ENCODE measurements at regions not wholly inside any gene's neighbourhood (a gene's known extent, or its start where the extent isn't known, plus 50 kb on each side); places are given as distances from the start of the nearest gene placed in this dataset.
"Not testable (repeated sequence)": the region's sequence is repeated elsewhere in the genome, so short reads cannot be mapped to it uniquely, and the experiment has no call there.

- no peak for DNase-seq
These were observed 1053.9 kb downstream of the UQCRFS1 start for GRCh38 chr19:28159065-28159464.

- no peak for DNase-seq
These were observed 1057.7 kb downstream of the UQCRFS1 start for GRCh38 chr19:28155265-28155664.

GRCh38 chr19:28154077-28154476, 1058.9 kb downstream of the UQCRFS1 start:
- no peak for DNase-seq

- DNase-seq: no peak
These were observed 1059.8 kb downstream of the UQCRFS1 start for GRCh38 chr19:28153123-28153522.

GRCh38 chr19:28152195-28152594, 1060.8 kb downstream of the UQCRFS1 start:
- DNase-seq: no peak

GRCh38 chr19:28150129-28150528, 1062.8 kb downstream of the UQCRFS1 start:
- no peak for DNase-seq

- DNase-seq: no peak
These were observed 1064.4 kb downstream of the UQCRFS1 start for GRCh38 chr19:28148554-28148953.

GRCh38 chr19:28142258-28142657, 1070.7 kb downstream of the UQCRFS1 start:
- DNase-seq: no peak

GRCh38 chr19:28140201-28140600, 1072.8 kb downstream of the UQCRFS1 start:
- DNase-seq: no peak

GRCh38 chr19:28137772-28138171, 1075.2 kb downstream of the UQCRFS1 start:
- DNase-seq: no peak

- DNase-seq: no peak
These were observed 1076.2 kb downstream of the UQCRFS1 start for GRCh38 chr19:28136796-28137195.

- DNase-seq: no peak
These were observed 1077.1 kb downstream of the UQCRFS1 start for GRCh38 chr19:28135825-28136224.

- no peak for DNase-seq
These were observed 1078.6 kb downstream of the UQCRFS1 start for GRCh38 chr19:28134311-28134710.

- DNase-seq: not testable (repeated sequence)
These were observed 1082.1 kb downstream of the UQCRFS1 start for GRCh38 chr19:28130881-28131280.

GRCh38 chr19:28130066-28130511, 1082.9 kb downstream of the UQCRFS1 start:
- no peak for DNase-seq

- no peak for DNase-seq
These were observed 1084.6 kb downstream of the UQCRFS1 start for GRCh38 chr19:28128341-28128740.

- no peak for DNase-seq
These were observed 1086.6 kb downstream of the UQCRFS1 start for GRCh38 chr19:28126135-28126898.

- no peak for DNase-seq
These were observed 1090.2 kb downstream of the UQCRFS1 start for GRCh38 chr19:28122734-28123133.

GRCh38 chr19:28118235-28118634, 1094.7 kb downstream of the UQCRFS1 start:
- DNase-seq: no peak

- DNase-seq: no peak
These were observed 1095.8 kb downstream of the UQCRFS1 start for GRCh38 chr19:28117143-28117542.

GRCh38 chr19:28116379-28116778, 1096.6 kb downstream of the UQCRFS1 start:
- DNase-seq: not testable (repeated sequence)

GRCh38 chr19:28103921-28104320, 1109.0 kb downstream of the UQCRFS1 start:
- no peak for DNase-seq

GRCh38 chr19:28084659-28085157, 1128.2 kb downstream of the UQCRFS1 start:
- DNase-seq: not testable (repeated sequence)

GRCh38 chr19:28076628-28077027, 1136.3 kb downstream of the UQCRFS1 start:
- no peak for DNase-seq

- no peak for DNase-seq
These were observed 1137.7 kb downstream of the UQCRFS1 start for GRCh38 chr19:28075229-28075628.
